Myocyte (in vitro differentiated cells): ENCODE measurements at regions not wholly inside any gene's neighbourhood (a gene's known extent, or its start where the extent isn't known, plus 50 kb on each side); places are given as distances from the start of the nearest gene placed in this dataset.
"Not testable (repeated sequence)": the region's sequence is repeated elsewhere in the genome, so short reads cannot be mapped to it uniquely, and the experiment has no call there.

Source experiments
- DNase-seq: peaks from one replicate; pipeline ENCODE4 v3.0.0-alpha.2; 2012; ENCODE audit warnings: low read depth

DNA sequence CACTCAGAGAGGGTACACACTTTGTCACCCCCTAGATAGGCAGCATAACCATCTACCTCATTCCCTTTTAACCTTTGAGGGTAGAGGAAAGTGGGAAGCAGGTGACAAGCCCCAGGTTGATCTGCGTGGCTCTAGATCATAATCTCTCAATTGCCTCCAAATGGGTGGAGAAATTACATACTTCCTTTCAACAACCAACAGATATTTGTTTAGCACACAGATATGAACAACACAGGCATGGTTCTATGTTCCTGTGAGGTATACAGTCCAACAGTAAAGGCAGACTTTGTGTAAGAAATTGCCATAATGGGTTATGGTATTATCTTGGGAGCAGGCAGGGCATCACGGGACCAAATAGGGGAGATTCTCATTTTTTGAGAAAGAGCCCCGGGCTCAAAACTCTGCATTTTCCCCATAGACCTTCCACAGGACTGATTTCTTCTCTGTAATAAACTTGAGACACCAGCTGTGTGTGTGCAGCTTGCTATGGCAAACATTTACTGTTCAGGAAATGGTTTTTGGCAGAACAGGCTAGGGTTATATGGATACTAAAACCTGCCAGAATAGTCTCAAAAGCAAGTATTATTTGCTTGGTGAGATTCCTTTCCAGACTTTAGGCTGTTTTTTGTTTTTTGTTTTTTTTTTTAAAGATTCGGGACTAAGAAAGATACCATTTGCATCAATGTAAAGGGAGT, 126.2 kb downstream of the CD164 start:
- no peak for DNase-seq

DNA sequence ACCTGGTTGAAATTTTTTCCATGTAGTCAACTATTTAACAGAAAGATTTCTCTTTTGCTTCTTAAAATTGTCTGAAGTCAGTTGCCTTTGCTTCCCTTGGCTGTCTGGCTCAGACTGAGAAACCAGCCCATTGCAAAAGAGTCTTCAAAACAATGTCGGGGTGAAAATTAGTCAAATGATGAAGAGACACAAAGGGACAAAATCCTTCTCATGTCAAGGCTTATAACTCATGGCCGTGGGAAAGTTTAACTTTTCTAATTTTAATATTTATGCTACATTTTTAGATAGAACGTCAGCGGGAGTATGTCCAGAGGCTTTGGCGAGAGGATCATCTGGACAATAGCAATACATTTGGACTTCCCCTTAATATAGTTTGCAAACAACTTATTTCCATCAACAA, 127.2 kb downstream of the CD164 start:
- DNase-seq: no peak

- DNase-seq: no peak
These were observed 128.9 kb downstream of the CD164 start for GRCh38 chr6:109253366-109253765.

- DNase-seq: no peak
These were observed 129.8 kb downstream of the CD164 start for GRCh38 chr6:109252261-109253041.

GRCh38 chr6:109251839-109252238, 130.4 kb downstream of the CD164 start:
- no peak for DNase-seq

- DNase-seq: not testable (repeated sequence)
These were observed 131.6 kb downstream of the CD164 start for GRCh38 chr6:109250544-109251156.

- DNase-seq: no peak
These were observed 138.1 kb downstream of the CD164 start for GRCh38 chr6:109243863-109244825.

DNA sequence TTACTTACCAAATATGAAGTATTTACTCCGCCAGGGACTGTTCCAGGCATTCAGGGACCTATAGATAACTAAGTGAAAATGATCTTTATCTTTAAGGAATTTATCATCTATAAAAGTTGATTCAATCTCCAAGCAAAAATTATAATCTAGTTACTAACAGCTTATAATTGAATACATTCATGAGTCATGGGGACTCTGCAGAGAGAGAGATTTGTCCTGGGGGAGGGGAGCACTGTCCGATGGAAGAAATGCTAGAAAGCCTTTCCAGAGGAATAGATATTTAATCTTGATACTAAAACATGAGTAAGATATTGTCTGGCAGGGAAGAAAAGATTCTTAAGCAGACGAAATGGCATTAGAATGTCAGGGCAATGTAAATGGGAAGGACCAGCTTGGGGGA, 139.3 kb downstream of the CD164 start:
- no peak for DNase-seq

GRCh38 chr6:109242029-109242428, 140.2 kb downstream of the CD164 start:
- DNase-seq: no peak

GRCh38 chr6:109241199-109241598, 141.1 kb downstream of the CD164 start:
- peak; percentile 29 for DNase-seq

DNA sequence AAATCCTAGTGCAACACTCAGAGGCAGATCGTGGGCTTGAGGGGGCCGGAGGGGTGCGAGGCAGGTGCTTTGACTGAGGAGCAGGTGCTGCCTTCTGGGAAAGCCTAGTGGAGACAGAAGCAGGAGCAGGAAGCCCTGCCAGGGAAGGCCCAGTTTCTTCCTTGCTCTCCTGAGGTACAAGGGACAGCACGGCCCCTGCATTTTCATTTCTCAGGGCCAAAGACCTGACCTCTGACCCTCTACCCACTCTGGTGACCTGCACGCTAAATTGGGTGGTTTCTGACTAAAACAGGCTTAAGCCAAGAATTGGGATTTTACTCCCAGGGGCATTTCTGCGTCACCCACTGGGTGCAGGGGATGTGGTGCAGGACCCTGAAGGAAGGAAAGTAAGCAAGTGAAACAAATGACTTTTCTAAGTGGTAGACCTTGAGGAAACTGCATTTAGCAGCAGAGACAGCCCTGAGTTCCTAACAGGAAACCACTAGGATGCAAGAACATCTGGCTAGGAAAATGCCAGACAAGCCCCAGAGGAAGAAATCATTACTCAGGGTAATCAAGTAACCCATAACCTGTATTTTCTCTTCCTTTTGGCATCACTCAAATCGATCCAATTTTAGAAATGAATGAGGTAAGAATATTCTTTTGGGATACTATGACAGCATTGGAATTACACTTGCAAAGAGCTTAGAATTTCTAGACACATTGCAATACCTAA, 141.7 kb downstream of the CD164 start:
- peak; percentile 36 for DNase-seq

- DNase-seq: peak; percentile 27
These were observed 142.5 kb downstream of the CD164 start for GRCh38 chr6:109239651-109240321.

DNA sequence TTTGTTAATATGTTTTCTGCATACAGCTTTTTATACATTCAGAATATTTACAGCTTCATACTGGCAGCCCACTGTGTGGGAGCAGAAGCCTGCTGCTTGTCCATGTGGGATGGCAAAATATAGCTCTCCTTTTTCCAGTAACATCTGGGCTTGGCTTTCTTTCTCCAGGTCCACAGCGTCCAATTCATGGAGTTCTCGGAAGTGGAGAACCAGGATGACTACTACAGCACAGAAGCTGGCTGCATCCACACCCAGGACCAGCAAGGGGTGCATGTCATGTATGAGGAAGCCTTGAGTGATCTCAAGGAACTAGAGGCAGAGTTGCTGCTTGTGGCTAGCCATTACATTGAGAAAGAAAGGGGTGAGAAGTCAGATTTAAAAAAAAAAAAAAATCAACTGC, 143.1 kb downstream of the CD164 start:
- no peak for DNase-seq

DNA sequence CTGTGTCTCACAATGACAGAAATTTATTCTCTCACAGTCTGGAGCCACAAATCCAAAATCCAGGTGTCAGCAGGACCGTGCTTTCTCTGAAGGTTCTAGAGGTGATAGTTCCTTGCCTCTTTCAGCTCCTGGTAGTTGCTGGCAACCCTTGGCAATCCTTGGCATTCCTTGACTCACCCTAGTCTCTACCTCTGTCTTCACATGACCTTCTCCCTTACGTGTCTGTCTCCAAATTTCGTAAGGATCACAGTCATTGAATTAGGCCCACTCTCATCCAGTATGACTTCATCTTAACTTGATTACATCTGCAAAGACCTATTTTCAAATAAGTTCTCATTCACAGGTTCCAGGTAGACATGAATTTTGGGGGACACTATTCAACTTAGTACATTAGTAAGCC, 143.1 kb downstream of the CEP57L1 start:
- no peak for DNase-seq

- DNase-seq: no peak
These were observed 142.7 kb downstream of the CEP57L1 start for GRCh38 chr6:109237986-109238329.

DNA sequence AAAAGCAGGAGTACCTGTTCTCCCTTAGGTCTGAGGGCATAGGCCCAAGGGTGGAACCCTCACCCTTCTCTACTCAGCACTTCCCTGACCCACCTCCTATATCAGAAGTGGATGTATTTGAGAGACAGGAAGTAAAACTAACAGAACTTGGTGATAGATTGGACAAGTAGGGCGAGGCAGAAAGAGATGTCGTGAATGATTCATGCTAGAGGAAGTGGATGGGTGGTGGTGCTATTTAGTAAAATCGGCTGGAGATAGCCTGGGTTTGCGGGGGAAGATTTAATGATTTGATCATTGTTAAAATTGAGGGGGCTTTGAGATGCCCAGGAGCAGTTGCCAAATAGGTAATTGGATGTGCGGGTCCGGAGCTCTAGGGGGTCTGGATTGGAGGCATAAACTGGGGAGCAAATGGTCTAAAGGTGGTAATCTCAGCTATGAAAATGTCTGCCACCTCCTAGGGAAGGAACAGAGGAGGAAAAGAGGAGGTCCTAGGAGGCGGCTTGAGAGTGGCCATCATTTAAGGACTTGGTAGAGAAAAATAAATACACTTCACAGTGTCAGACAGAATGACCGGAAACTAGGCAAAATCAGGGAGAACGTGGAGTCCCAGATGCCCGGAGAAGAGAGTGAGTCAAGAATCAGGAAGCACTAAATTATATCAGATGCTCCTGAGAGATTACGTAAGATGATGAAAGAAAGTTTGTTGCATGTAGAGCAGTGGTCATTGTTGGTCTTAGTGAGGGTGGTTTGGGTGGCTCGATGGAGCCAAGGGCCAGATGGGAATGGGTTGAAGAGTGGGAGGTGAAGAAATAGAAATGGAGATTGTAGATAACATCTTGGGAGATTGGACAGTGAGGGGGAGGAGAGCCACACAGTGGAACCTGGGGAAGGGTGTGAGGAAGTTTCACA, 142.0 kb downstream of the CEP57L1 start:
- DNase-seq: no peak

DNA sequence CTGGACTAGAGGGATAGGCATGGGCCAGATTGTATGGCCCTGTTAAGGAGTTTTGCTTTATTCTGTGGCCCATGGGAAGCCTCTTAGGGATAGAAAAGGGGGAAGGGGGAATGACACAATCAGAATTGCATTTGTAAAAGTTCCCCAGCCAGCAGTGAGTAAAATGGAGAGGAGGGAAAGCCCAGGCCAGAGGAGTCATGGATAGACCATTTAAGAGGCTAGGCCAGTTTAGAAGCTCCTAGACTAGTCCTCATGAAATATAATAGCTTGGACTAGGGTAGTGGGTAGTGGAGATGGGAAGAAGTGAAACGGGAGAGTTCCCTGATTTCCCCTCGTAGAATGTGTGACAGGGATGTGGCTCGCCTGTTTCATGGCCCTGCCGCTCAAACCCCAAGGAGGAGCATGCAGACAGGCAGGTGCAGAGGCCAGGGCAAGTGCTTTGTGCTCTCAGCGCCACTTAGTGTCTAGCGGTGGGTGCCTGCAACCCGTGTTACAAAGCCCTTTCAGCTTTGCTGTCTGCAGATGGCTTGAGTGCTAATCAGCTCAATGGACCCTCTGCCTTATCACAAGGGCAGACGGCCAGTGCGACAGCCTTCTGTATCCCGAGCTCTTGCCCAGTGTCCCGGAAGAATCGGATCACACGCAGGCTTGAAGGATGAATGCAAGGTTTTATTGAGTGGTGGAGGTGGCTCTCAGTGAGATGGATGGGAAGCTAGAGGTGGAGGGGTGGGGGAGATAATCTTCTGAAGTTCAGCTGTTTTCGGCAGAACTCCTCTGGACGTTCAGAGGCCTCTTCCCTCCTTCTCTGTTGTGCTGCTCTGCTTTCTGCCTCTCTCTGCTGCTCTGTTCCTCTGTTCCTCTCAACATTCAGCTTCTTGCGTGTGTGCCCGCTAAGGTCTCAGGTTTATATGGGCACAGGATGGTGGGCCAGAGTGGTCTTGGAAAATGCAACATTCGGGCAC, 141.1 kb downstream of the CEP57L1 start:
- no peak for DNase-seq

- no peak for DNase-seq
These were observed 140.3 kb downstream of the CEP57L1 start for GRCh38 chr6:109235481-109236038.
